AG04449 (cell line): ENCODE measurements at regions not wholly inside any gene's neighbourhood (a gene's known extent, or its start where the extent isn't known, plus 50 kb on each side); places are given as distances from the start of the nearest gene placed in this dataset.

ENCODE experiments used
- CTCF ChIA-PET: fragments of 350-600 bp; formaldehyde crosslinking; extraction: SDS; loops from one replicate; lab custom pipeline; 2021; ENCODE audit warnings: antibody characterized with exemption; lab: Yijun Ruan, JAX
- POLR2A ChIA-PET: fragments of 400-600, 350-600 bp; formaldehyde crosslinking; extraction: SDS; loops from one replicate; lab custom pipeline; 2020; ENCODE audit warnings: antibody characterized with exemption, inconsistent platforms; lab: Yijun Ruan, JAX
- DNase-seq: peaks from one replicate; pipeline ENCODE4 v3.0.0-alpha.2; 2010; ENCODE audit warnings: low read depth, low spot score
- H3K4me3 ChIP-seq: 2 replicates; pipeline ENCODE4 v1.5.1; 2011; ENCODE audit warnings: low read depth, mild to moderate bottlenecking, control low read depth, low read length
- TF ChIP-seq, protein P1 (sequence below): IDR thresholded peaks from one replicate; pipeline ENCODE4 v1.5.1; 2011; ENCODE audit warnings: mild to moderate bottlenecking, moderate library complexity, low read length, control low read depth, inconsistent platforms; ENCODE audit not compliant: insufficient read depth; ENCODE audit errors: missing control alignments

DNA sequence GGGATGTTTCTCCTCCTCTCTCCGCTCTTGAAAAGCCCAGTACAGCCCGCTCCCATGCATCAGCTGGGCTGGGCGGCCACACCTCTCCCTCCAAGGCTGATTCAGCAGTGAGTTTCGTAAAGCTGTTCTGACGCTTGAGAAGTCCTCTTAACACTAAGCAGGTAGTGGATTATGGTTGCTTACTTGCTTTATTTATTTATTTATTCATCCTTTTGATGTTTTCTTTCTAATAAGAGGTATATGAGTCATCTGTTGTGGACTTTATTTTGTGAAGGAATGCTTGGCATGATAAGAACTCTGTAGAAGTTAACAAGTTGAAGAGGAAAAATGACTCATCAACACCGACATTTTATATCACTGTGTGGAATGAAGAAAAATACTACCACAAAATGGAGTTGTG lies 285.0 kb downstream of the SQOR start:
- POLR2A ChIA-PET, result no interaction called here
- CTCF ChIA-PET, result no interaction called here
- DNase-seq, result no peak

DNA sequence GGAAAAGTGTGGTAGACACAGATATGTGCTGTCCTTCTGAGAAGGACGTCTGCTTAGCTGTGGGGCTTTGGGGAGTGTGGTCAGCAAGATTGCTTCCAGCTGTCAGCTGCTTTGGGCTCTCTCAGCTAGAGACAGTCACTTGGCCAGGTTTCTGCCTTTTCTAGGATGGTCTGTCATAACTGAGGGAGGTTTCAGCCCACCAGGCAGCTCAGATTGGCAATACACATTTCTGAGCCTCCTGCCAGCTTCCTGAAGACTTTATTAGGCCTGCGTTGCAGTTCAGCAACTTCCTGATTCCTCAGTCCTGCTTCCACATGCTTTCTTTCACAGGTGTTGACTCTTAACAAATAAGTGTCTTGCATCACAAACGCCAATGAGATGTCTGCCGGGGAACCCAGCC lies 286.5 kb downstream of the SQOR start:
- POLR2A ChIA-PET, result no interaction called here
- CTCF ChIA-PET, result no interaction called here
- no peak for DNase-seq
- TF ChIP-seq, protein P1, sequence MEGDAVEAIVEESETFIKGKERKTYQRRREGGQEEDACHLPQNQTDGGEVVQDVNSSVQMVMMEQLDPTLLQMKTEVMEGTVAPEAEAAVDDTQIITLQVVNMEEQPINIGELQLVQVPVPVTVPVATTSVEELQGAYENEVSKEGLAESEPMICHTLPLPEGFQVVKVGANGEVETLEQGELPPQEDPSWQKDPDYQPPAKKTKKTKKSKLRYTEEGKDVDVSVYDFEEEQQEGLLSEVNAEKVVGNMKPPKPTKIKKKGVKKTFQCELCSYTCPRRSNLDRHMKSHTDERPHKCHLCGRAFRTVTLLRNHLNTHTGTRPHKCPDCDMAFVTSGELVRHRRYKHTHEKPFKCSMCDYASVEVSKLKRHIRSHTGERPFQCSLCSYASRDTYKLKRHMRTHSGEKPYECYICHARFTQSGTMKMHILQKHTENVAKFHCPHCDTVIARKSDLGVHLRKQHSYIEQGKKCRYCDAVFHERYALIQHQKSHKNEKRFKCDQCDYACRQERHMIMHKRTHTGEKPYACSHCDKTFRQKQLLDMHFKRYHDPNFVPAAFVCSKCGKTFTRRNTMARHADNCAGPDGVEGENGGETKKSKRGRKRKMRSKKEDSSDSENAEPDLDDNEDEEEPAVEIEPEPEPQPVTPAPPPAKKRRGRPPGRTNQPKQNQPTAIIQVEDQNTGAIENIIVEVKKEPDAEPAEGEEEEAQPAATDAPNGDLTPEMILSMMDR, result no peak
- H3K4me3 ChIP-seq, result no peak overlapping the region

More for the DNA sequence above, 285.0 kb downstream of the SQOR start:
- TF ChIP-seq, protein P1, result no peak
- H3K4me3 ChIP-seq, result no peak overlapping the region

DNA sequence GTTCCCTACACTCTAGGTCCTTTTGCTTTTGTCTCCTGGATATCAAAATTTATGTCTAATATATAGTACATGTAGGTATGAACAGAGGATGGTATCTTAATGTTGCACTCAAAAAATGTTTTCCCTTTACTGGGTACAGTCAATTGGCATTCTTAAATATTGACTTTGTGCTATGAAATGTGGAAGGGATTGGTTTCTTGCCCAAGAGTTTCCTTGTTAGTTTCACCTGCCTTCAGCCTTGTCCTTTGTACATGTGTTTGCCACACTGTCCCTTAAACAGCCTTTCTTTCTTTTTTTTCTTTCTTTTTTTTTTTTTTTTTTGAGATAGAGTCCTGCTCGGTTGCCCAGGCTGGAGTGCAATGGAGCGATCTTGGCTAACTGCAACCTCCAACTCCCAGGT lies 287.1 kb downstream of the SQOR start:
- POLR2A ChIA-PET, result no interaction called here
- no peak overlapping the region for H3K4me3 ChIP-seq
- no peak for DNase-seq
- TF ChIP-seq, protein P1, result no peak
- CTCF ChIA-PET, result no interaction called here

DNA sequence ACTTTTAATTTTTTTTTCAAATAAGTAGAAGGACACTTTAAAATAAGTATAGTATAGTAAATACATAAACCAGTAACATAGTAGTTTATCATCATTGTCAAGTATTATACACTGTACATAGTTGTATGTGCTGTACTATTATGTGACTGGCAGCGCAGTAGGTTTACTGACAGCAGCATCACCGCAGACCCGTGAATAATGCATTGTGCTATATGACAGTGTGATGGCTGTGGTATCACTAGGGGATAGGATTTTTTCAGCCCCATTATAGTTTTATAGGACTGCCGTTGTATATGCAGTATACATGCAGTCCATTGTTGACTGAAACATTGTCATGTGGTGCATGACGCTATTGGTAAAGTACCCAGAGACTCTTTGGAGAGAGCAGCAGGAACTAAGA lies 306.5 kb downstream of the SQOR start:
- POLR2A ChIA-PET, result no interaction called here
- no peak for DNase-seq
- H3K4me3 ChIP-seq, result no peak overlapping the region
- CTCF ChIA-PET, result no interaction called here
- TF ChIP-seq, protein P1, result no peak

DNA sequence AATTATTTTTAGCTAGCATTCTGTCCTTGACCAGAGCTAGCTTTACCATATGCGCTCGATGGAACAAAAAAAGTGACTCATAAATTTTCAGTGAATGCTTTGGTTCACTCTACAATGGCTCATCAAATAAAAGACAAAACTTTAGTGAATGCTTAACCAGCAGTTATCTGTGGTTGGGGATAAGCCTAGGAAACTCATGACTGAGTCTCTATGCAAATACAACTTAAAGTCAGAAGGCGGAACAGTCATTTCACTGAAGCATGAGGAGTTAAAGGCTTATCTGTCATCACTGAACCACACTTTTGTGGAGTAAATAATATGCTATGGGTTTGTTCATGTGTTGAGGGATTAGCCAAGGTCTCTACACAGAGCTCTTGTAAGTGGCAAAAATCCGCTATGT lies 308.4 kb downstream of the SQOR start:
- ChIA-PET CTCF (no interaction called here), POLR2A (no interaction called here)
- H3K4me3 ChIP-seq, result no peak overlapping the region
- DNase-seq, result no peak
- TF ChIP-seq, protein P1, result no peak

DNA sequence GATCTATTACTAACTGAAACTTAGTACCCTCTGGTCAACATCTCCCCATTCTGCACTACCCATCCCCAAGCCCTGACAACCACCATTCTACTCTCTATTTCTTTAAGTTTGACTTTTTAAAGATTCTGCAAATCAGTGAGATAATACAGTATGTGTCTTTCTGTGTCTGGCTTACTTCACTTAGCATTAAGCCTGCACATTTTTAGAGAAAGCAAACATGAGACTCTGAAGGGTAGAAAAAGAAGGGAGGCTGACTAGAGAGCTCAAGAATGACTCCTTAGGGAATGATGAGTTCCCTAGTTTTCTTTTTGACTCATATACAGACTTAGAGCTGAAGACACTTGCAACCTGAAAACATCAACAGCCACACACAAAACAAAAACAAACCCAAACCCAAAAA lies 311.3 kb downstream of the SQOR start:
- TF ChIP-seq, protein P1, result no peak
- POLR2A ChIA-PET, result no interaction called here
- CTCF ChIA-PET, result no interaction called here
- no peak overlapping the region for H3K4me3 ChIP-seq
- no peak for DNase-seq
